ENCODE measurements at regions not wholly inside any gene's neighbourhood (a gene's known extent, or its start where the extent isn't known, plus 50 kb on each side); places are given as distances from the start of the nearest gene placed in this dataset.

DNA sequence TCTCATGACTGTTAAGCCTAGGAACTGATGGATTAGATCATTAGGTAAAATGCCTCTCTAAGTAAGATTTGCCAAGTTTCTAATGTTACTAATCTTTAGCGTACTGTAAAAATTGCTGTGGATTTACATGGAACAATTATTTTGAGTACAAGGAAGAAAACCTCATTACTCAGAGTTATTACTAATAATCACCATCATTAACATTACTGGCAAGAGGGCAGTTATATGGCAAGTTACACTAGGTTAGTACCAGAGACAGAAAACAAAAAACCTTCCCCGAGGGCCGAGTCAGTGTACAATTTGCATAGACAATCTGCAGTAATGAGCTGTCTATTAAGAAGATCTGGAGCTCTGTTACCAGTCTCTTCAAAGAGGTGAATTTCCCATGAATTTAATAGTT is 775.6 kb downstream of the GATA3 start:
- Histone ChIP-seq H3K27me3 (ENCODE audit: control insufficient read depth, insufficient read depth, low read length) (no peaks in the 10 kb centered on the region), H3K36me3 (ENCODE audit: control insufficient read depth, insufficient read depth, low read length) (no peaks in the 10 kb centered on the region), H3K4me3 (ENCODE audit: low read depth, low read length) (no peak overlapping the region)
- TF ChIP-seq CTCF (IDR thresholded peaks at IDR 0.05; ENCODE audit: insufficient read depth, low read length, poor library complexity, severe bottlenecking), result no peak
- DNase-seq (ENCODE audit: low read depth), result no peak

- Histone ChIP-seq H3K4me3 (ENCODE audit: low read depth, low read length) (no peak overlapping the region), H3K36me3 (ENCODE audit: control insufficient read depth, insufficient read depth, low read length) (no peaks in the 10 kb centered on the region), H3K27me3 (ENCODE audit: control insufficient read depth, insufficient read depth, low read length) (no peaks in the 10 kb centered on the region)
- TF ChIP-seq CTCF (IDR thresholded peaks at IDR 0.05; ENCODE audit: insufficient read depth, low read length, poor library complexity, severe bottlenecking), result no peak
- DNase-seq (ENCODE audit: low read depth), result no peak
Observed at GRCh38 chr10:8830876-8831275, 776.4 kb downstream of the GATA3 start.

GRCh38 chr10:8835453-8836167 is 781.1 kb downstream of the GATA3 start:
- Histone ChIP-seq H3K4me3 (ENCODE audit: low read depth, low read length) (no peak overlapping the region), H3K27me3 (ENCODE audit: control insufficient read depth, insufficient read depth, low read length) (no peaks in the 10 kb centered on the region), H3K36me3 (ENCODE audit: control insufficient read depth, insufficient read depth, low read length) (no peaks in the 10 kb centered on the region)
- TF ChIP-seq CTCF (IDR thresholded peaks at IDR 0.05; ENCODE audit: insufficient read depth, low read length, poor library complexity, severe bottlenecking), result no peak
- no peak for DNase-seq (ENCODE audit: low read depth)

DNA sequence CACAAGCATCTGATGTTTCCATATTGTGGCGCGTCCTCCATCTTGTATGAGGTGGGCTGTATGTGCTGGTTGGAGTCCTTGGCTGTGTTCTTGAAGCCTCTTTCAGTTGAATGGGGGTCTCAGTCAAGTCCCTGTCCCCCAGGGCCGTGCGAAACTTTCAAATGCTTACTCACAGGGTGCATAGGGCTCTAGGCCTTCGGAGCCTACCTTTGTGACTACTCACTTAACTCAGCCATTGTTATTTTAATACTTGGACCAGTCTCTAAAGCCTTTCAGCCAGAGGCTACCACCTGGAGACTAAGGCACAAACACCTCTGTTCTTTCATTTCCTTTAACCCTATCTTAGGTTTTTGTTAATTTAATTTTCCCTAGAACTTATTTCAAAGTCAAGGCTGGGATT is 785.9 kb downstream of the GATA3 start:
- no peak for TF ChIP-seq CTCF (IDR thresholded peaks at IDR 0.05; ENCODE audit: insufficient read depth, low read length, poor library complexity, severe bottlenecking)
- H3K27me3 ChIP-seq (ENCODE audit: control insufficient read depth, insufficient read depth, low read length), result no peaks in the 10 kb centered on the region
- no peaks in the 10 kb centered on the region for H3K36me3 ChIP-seq (ENCODE audit: control insufficient read depth, insufficient read depth, low read length)
- DNase-seq (ENCODE audit: low read depth), result no peak
- no peak overlapping the region for H3K4me3 ChIP-seq (ENCODE audit: low read depth, low read length)

DNA sequence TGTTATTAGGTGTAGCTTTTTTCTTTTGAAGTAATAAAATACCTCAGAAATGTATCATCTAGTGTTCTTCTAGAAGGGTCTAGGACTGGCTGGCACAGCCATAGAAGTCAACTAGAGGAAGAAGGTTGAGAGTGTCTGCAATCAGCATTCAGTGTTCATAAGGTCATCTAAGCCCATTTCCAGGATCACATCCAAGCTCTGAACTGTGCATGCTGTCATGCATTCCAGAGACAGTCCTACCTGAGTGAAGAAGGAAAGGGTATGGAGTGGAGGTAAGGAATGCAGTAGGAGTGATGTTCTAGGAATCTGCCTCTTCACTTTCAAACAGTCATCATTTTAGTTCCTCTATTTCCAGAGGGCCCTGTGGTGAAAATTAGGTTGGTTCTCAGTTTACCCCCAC is 789.7 kb downstream of the GATA3 start:
- no peak for TF ChIP-seq CTCF (IDR thresholded peaks at IDR 0.05; ENCODE audit: insufficient read depth, low read length, poor library complexity, severe bottlenecking)
- H3K36me3 ChIP-seq (ENCODE audit: control insufficient read depth, insufficient read depth, low read length), result no peaks in the 10 kb centered on the region
- no peaks in the 10 kb centered on the region for H3K27me3 ChIP-seq (ENCODE audit: control insufficient read depth, insufficient read depth, low read length)
- DNase-seq (ENCODE audit: low read depth), result no peak
- no peak overlapping the region for H3K4me3 ChIP-seq (ENCODE audit: low read depth, low read length)

- no peak overlapping the region for H3K4me3 ChIP-seq (ENCODE audit: low read depth, low read length)
- TF ChIP-seq CTCF (IDR thresholded peaks at IDR 0.05; ENCODE audit: insufficient read depth, low read length, poor library complexity, severe bottlenecking), result no peak
- no peak for DNase-seq (ENCODE audit: low read depth)
- H3K36me3 ChIP-seq (ENCODE audit: control insufficient read depth, insufficient read depth, low read length), result no peaks in the 10 kb centered on the region
- no peaks in the 10 kb centered on the region for H3K27me3 ChIP-seq (ENCODE audit: control insufficient read depth, insufficient read depth, low read length)
Observed at GRCh38 chr10:8852546-8852945, 798.1 kb downstream of the GATA3 start.

Data from kidney epithelial cell (primary cell).